Breast epithelium (tissue), 4 donors: ENCODE measurements at regions not wholly inside any gene's neighbourhood (a gene's known extent, or its start where the extent isn't known, plus 50 kb on each side); places are given as distances from the start of the nearest gene placed in this dataset.
A peak's percentile ranks its signal among the peaks of the same experiment; 100 is the strongest.

Experiments used
- DNase-seq, 2 donors: peaks; one replicate each; pipeline ENCODE4 v3.0.0-alpha.2; 2019; ENCODE audit warnings: low spot score in 2 of 2
- H3K27ac ChIP-seq, 2 donors: fragments of 200-600 bp; sonication (generic) in 1 of 2; one replicate each; pipeline ENCODE4 v1.5.1; 2016 to 2019; ENCODE audit warnings: mild to moderate bottlenecking in 1 of 2
- H3K27me3 ChIP-seq, 2 donors: fragments of 200-600 bp; sonication (generic) in 1 of 2; one replicate each; pipeline versions ENCODE4 v1.5.1 to v1.6.0; 2017 to 2019; ENCODE audit warnings: control low read depth in 1 of 2, mild to moderate bottlenecking in 1 of 2
- H3K36me3 ChIP-seq: fragments of 200-600 bp; one replicate; pipeline ENCODE4 v1.5.1; 2019
- H3K4me1 ChIP-seq, 2 donors: fragments of 200-600 bp; sonication (generic); one replicate each; pipeline ENCODE4 v1.5.1; 2016 to 2019; ENCODE audit warnings: control low read depth in 1 of 2
- H3K4me3 ChIP-seq, 3 donors: fragments of 200-600 bp; sonication (generic); 1 replicate in 2 of 3; 2 replicates in 1 of 3; pipeline ENCODE4 v1.5.1; 2016 to 2019; ENCODE audit warnings: mild to moderate bottlenecking in 3 of 3, moderate library complexity in 2 of 3
- H3K9me3 ChIP-seq, 2 donors: fragments of 200-600 bp; sonication (generic) in 1 of 2; one replicate each; pipeline ENCODE4 v1.5.1; 2016 to 2019; ENCODE audit warnings: control low read depth in 1 of 2
- CTCF ChIP-seq, 3 donors: fragments of 450-650 bp; IDR thresholded peaks; one replicate each; pipeline ENCODE4 v1.5.1; 2016 to 2017; ENCODE audit warnings: antibody characterized with exemption in 3 of 3, mild to moderate bottlenecking in 3 of 3, moderate library complexity in 3 of 3
- POLR2A ChIP-seq: fragments of 450-650 bp; IDR thresholded peaks from one replicate; pipeline ENCODE4 v1.6.1; 2016; ENCODE audit warnings: antibody characterized with exemption, mild to moderate bottlenecking, moderate library complexity
- POLR2AphosphoS5 ChIP-seq, 3 donors: sonication (generic); formaldehyde crosslinking; IDR thresholded peaks; one replicate each; pipeline ENCODE4 v1.6.1; 2017; ENCODE audit warnings: antibody characterized with exemption in 3 of 3
- intact Hi-C: fragments of 100-400 bp; cut with DNase I; formaldehyde crosslinking; loops from one replicate; pipeline ENCODE4 v1.15.1; 2023; ENCODE audit warnings: low total_unique reads

GRCh38 chr15:55014391-55015092 lies 182.2 kb downstream of the RSL24D1 start:
- no peaks in the 10 kb centered on the region for H3K27me3 ChIP-seq
- no peaks in the 10 kb centered on the region for H3K4me1 ChIP-seq
- no peak for DNase-seq
- TF ChIP-seq POLR2A (no peak), POLR2AphosphoS5 (IDR thresholded peaks at IDR 0.05) (no peak)
- no peaks in the 10 kb centered on the region for H3K9me3 ChIP-seq
- intact Hi-C loops, result no loop called here
- no peaks in the 10 kb centered on the region for H3K36me3 ChIP-seq
- no peak overlapping the region for H3K27ac ChIP-seq
- no peak overlapping the region for H3K4me3 ChIP-seq

- TF ChIP-seq POLR2A, result no peak
- no peak for TF ChIP-seq POLR2AphosphoS5 (IDR thresholded peaks at IDR 0.05)
- TF ChIP-seq CTCF (IDR thresholded peaks at IDR 0.05), result no peak
- no peaks in the 10 kb centered on the region for H3K9me3 ChIP-seq
- DNase-seq, result no peak
- H3K4me3 ChIP-seq, result no peak overlapping the region
- no peaks in the 10 kb centered on the region for H3K36me3 ChIP-seq
- no peaks in the 10 kb centered on the region for H3K4me1 ChIP-seq
- H3K27me3 ChIP-seq, result no peaks in the 10 kb centered on the region
- H3K27ac ChIP-seq, result no peak overlapping the region
- intact Hi-C loops, result no loop called here
Measured at GRCh38 chr15:55008421-55008820, 188.3 kb downstream of the RSL24D1 start.

GRCh38 chr15:55007561-55007960 lies 189.2 kb downstream of the RSL24D1 start:
- Histone ChIP-seq H3K27me3 (no peaks in the 10 kb centered on the region), H3K4me3 (no peak overlapping the region), H3K9me3 (no peaks in the 10 kb centered on the region), H3K27ac (no peak overlapping the region), H3K36me3 (no peaks in the 10 kb centered on the region), H3K4me1 (no peaks in the 10 kb centered on the region)
- no peak for TF ChIP-seq CTCF (IDR thresholded peaks at IDR 0.05)
- peak in 1 of 3 donors; percentile 34 for TF ChIP-seq POLR2AphosphoS5 (IDR thresholded peaks at IDR 0.05)
- TF ChIP-seq POLR2A, result no peak
- DNase-seq, result no peak
- intact Hi-C loops, result no loop called here

GRCh38 chr15:55005679-55006078 lies 191.1 kb downstream of the RSL24D1 start:
- no peak overlapping the region for H3K4me3 ChIP-seq
- TF ChIP-seq POLR2A (no peak), CTCF (IDR thresholded peaks at IDR 0.05) (no peak), POLR2AphosphoS5 (IDR thresholded peaks at IDR 0.05) (no peak)
- no peak overlapping the region for H3K27ac ChIP-seq
- H3K27me3 ChIP-seq, result no peaks in the 10 kb centered on the region
- intact Hi-C loops, result no loop called here
- no peaks in the 10 kb centered on the region for H3K4me1 ChIP-seq
- no peaks in the 10 kb centered on the region for H3K9me3 ChIP-seq
- H3K36me3 ChIP-seq, result no peaks in the 10 kb centered on the region
- DNase-seq, result no peak

- Histone ChIP-seq H3K4me1 (no peaks in the 10 kb centered on the region), H3K27me3 (no peaks in the 10 kb centered on the region), H3K36me3 (no peaks in the 10 kb centered on the region), H3K4me3 (no peak overlapping the region), H3K27ac (no peak overlapping the region), H3K9me3 (no peaks in the 10 kb centered on the region)
- TF ChIP-seq CTCF (IDR thresholded peaks at IDR 0.05) (no peak), POLR2AphosphoS5 (IDR thresholded peaks at IDR 0.05) (no peak), POLR2A (no peak)
- intact Hi-C loops, result no loop called here
- no peak for DNase-seq
Measured at GRCh38 chr15:55003965-55004873, 192.5 kb downstream of the RSL24D1 start.
